GDM1 (cell line): ENCODE measurements at regions not wholly inside any gene's neighbourhood (a gene's known extent, or its start where the extent isn't known, plus 50 kb on each side); places are given as distances from the start of the nearest gene placed in this dataset.
"Not testable (repeated sequence)": the region's sequence is repeated elsewhere in the genome, so short reads cannot be mapped to it uniquely, and the experiment has no call there.

Experiments used
- DNase-seq: peaks from one replicate; lab custom pipeline; 2025; lab: John Stamatoyannopoulos, UW

DNA sequence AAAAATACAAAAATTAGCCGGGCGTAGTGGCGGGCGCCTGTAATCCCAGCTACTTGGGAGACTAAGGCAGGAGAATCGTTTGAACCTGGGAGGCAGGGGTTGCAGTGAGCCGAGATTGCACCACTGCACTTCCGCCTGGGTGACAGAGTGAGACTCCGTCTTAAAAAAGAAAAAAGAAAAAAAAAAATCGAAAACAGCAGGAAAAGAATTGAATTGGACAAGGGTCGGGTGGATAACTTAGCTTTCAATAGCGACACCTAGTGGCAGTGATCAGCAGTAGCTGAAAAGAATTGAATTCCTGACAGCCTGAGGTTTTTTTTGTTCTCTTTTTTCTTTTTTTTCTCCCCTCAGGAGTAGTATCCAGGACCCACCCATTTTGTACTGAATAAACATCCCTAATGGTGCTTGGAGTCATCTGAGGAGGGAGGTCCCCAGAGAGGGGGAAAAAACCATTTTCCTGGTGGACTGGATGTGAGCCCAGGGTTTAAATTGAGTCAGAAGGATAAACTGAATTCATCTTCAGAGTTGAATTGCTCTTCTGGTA is 55.1 kb downstream of the CYCS start:
- DNase-seq = peak; percentile 36

DNA sequence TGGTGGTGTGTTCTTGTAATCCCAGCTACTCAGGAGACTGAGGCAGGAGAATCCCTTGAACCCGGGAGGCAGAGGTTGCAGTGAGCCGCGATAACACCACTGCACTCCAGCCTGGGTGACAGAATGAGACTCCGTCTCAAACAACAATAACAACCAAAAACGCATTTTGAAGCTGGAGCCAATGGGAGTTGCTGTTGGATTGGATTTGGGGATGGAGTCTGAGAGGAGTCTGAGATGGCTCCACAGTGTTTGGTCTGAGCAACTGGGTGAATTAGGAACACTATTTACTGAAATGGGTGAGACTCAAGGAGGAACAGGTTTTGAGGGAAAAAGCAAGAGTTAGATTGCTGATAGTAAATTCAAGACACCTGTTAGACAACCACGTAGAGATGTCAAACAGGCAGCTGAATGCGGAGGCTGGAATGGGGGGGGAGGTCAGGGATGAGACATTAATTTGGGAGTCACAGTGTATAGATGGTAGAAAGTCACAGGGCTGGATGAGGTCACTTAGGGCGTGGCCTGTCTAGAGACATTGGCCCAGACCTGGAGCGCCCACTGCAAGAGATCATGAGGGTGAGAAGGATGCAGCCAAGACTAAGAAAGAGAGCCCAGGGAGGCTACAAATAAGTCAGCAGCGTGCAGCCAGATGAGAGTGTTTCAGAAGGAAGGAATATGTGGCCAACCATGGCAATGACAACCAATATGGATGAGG is 56.4 kb downstream of the CYCS start:
- DNase-seq = no peak

DNA sequence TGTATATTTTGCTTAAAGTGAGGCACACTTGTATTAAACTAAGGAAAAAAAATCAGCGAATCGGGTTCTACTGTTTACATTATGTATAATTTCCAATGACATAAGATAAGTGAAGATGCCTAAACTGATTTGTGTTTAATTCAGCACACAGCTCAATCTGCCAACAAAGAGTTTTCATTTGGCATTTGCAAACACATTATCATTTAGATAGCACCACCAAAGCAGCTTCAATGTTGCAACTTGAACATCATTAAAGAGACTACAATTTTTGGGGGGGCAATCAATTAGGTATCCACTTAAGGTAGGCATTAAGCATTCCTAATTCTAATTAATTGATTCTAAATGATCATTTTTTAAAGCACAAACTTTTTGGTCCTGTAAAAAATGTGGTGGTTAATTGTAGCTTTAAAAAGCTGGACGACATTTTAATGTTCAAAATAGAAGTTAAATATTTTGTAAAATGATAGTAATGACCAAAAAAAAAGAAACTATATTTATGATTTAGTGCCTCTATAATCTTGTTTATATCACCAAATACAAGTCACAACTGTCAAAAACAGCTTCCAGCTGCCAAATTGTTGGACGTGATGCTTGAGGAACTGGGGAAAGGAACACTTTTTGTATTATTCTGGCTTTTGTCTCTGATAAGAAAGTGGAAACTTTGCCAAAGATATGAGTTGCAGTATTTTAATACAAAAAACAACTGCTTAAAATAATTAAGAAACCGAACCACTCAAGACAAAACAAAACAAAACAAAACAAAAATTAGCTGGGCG is 57.1 kb downstream of the CYCS start:
- no peak for DNase-seq

DNA sequence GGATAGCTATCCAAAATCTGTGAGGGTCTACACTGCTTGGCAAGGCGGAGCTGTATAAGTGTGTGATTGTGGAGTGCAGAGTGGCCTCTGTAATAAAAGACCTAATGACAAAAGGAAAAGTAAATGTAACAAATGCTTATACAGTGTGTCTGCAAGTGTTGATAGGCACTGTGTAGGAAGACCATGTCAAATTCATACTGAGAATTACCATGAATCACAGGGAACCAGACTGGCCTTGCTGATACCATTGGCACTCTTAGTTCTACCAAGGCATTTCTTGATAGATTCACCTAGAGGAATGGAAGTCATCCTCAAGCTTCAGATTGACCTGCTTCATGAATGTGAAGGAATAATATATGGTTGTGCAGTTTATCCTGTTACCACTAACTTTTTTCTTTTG is 58.8 kb downstream of the CYCS start:
- no peak for DNase-seq

DNA sequence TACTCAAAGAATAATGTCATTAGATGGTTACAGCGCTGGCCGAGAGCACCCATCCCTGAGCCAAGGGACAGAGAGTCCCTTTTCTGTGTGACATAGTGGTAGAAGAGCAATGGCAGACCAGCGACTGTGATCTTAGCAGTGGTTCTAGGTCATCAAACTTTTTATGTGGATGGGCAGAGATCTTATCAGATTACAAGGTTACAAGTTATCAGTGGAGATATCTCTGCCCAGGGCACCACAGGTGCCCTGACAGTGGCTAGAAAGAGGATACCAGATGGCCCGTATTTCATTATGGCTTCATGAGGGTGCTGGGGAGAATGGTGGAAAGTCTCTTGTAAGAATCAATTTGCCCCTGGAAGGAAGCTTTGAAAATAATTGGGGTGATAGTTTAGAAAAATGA is 62.7 kb downstream of the CYCS start:
- no peak for DNase-seq

DNA sequence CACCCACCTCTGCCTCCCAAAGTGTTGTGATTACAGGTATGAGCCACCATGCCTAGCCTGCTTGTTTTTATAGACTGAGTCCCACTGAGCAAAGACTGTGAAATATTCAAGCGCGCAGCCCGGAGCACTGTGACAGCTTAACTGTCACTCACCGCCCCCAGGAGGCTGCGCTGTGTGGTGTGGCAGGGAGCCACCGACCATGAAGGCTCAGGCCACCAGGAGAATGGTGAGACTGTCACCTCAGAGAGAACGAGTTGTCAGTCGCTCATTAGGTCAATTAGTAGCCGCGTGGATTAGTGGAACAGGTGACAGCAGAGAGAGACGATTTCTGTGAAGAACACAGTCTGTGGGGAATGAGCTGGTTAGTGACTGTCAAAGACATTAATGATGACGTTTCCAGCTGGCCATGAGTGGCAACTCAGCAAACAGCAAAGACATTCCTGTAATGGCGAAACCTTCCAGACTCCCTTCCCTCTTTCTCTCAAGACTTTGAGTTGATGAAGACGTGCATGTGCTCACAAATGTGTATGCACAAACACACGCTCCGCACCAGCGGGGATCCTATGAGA is 64.5 kb downstream of the CYCS start:
- no peak for DNase-seq

DNA sequence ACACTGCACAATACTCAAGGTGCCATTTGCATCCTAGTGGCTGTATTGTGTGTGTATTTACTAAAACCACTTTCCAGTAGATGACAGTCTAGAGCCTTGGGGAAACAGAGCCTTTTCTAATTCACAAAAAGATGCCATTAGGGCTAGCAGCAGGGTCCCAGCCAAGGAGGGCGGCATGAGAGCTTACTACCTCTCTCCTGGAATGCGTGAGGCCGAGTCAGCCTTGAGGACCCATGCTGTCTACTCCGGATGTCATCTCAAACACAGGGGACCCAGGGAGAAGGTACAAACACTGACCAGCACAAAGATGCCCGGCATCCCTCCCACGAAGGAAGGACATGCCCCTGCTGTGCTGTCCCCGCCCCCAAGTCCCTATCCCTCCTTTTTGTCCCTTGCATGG is 65.5 kb downstream of the CYCS start:
- no peak for DNase-seq

DNA sequence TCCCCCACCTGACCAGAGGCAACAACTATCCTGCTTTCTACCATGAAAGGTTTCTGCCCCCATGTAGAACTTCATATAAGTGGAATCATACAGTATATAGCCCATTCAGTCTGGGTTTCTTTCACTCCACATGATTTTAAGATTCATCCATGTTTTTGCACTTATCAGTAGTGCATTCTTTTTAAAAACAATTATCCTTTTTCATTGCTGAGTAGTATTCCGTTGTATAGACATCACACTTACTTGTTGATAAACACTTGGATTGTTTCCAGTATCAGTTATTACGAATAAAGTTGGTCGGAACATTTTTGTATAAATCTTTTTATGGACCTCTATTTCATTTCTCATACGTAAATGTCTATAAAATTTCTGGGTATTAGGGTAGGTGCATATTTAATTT is 68.7 kb downstream of the CYCS start:
- DNase-seq = no peak

DNA sequence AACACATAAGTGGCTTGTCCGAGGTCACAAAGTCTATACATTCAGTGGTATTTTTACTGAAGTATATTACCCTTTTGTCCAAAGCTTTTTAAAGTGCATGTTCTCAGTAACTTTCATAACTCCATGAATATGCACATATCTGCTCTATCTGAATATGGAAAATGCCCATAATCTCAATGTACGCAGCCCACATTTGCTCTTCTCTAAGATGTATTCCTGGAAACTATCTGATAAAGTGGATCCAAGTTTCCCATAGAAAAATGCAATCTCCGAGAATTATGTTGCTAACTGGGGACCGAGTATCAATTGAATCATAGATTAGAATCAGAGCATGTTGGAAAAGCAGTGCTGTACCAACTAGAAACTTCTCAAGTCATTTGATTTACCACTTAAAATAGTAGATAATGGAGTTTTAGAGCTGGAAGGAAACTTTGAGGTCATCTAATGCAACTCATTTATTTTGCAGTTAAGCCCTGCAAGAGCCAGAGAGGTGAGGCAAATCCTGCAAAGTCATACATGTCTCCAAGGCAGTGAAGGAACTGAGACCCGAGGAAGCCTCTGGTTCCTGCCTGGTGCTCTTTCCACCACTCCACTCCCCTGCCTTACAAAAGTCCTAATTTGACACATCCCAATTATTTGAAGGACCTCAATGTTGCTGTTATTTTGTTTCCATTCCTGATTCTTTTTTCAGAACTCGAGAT is 69.4 kb downstream of the CYCS start:
- DNase-seq = no peak

DNA sequence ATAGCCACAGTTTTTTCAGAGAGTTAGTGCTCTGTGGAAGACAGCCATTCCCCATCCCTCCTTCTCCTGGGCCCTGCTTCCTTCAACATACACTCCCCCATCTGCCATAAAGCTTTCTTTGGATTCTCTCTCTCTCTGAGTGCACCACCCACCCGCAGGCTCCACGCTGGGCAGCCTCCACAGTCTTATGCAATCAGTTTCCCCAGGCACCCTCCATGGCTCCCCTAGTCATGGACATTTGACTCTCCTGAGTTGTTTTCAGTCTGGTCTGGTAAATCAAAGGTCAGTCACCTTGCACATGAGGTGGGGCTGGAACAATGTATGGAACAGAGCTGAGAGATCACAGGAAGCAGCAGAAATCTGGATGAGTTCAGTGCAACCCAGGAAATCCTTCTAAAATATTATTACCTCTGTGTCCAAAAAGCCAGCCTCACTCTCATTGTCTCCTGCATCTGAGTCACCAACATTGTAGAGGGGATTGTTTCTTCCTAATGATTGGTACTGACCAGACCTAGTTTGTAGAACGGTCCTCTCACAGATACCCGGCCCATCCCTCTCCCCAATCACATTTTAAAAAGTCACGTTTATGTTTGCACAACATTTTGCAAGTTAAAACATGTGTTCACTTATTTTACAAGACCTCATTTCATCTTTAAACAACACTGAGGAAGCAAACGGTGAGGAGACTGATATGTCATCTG is 70.1 kb downstream of the CYCS start:
- no peak for DNase-seq

DNA sequence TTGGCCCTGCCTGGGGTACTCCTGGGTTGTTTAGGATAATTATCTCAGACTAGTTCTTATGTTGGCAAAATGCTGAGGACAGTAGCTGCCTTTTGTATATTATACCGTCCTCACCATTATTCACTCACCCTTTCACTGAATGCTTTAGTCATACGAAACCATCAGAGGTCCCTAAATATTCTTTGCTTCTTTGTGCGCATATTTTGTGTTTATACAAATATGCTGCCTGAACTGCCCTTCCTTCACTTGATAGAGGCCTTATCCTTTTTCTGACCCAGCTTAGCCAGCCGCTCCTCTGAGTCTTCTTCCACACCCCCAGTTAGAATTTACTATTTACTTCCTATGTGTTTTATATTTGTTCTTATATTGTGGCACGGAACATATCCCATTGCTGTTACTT is 70.2 kb upstream of the OSBPL3 start:
- no peak for DNase-seq

DNA sequence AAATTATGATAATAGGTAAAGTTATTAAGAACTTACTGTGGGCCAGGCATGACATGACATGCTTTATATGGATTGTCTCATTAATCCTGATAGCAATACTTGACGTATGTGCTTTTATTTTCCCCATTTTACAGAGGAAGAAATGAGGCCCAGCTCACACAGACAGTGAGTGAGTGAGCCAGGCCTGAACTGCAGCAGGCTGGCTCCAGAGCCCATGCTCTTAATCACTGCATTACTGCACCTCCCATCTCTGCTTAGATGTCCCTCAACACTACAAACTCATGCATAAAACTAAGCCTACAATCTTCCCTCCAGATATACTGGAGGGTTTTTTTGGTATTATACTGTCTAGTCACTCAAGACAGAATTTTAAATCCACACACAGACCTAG is 68.5 kb upstream of the OSBPL3 start:
- DNase-seq = no peak

DNA sequence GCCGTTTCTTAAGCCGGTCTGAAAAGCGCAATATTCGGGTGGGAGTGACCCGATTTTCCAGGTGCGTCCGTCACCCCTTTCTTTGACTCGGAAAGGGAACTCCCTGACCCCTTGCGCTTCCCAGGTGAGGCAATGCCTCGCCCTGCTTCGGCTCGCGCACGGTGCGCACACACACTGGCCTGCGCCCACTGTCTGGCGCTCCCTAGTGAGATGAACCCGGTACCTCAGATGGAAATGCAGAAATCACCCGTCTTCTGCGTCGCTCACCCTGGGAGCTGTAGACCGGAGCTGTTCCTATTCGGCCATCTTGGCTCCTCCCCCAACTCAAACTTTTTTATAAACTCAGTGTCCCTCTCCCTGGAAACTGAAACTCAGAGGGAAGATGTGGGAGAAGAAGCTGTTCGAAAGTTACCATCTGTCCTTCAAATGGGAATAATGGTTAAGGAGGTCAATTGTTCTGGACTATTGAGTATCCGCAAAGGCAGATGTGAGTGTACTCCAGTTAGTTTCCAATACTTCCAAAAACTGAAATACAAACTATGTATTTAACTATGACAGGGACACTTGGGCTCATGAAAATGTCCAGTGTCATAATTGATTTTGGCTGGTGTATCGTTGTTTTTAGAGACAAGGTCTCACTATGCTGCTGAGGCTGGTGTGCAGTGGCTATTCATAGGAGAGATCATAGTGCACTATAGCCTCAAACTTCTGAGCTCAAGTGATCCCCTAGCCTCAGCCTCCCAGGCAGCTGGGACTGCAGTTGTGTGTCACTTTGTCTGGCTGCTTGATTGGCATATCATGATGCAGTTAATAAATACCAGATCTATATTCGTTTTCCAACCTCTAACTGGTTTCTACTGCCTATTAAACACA is 67.8 kb upstream of the OSBPL3 start:
- not testable (repeated sequence) for DNase-seq

DNA sequence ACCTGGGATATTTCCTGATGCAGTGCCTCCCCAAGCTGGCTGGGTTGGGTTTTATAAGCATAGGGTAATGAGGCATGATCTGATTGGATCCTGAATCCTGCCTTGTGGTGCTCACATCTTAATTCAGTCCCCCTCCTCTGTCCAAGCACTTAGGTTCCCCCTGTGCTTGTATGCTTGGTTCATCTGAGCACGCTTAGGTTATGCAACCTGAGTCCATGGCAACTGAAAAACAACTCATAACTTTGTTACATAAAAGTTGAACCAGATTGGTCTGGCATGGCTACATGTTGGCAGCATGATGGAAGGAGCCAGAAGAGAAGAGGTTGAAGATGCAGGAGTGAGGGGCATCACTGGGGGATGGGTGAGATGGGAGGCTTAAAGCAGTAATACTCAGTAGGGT is 57.3 kb upstream of the OSBPL3 start:
- no peak for DNase-seq

DNA sequence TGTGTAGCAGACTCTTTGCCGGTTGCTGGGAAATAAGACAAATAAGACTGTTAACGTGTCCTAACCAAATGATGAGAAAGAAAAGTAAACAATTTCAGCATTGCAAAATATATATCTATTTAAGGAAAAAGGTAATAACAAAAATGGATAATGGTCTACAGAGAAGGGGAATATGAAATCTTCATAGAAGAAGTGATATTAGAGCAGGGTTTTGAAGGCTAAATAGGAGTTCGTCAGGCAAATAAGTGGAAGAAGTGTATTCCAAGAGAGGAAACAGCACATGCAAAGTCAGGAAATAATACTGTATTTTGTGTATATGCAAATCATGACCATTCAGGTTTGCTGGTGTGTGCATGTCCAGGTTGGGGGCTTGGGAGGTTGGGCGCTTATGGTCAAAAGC is 55.3 kb upstream of the OSBPL3 start:
- no peak for DNase-seq

DNA sequence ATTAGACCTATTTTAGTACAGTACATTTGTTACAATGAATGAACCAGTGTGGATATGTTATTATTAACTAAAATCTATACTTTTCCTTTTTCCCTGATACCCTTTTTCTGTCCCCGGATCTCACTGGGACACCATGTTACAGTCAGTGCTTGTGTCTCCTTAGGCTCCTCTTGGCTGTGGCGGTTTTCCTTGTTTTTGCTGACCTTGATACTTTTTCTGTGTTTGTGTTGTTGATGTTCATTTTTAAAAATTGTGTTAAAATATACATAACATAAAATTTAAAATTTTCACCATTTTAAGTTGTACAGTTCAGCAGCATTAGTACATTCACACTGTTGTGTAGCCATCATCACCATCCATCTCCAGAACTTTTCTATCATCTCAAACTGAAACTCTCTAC is 54.2 kb upstream of the OSBPL3 start:
- DNase-seq = no peak

DNA sequence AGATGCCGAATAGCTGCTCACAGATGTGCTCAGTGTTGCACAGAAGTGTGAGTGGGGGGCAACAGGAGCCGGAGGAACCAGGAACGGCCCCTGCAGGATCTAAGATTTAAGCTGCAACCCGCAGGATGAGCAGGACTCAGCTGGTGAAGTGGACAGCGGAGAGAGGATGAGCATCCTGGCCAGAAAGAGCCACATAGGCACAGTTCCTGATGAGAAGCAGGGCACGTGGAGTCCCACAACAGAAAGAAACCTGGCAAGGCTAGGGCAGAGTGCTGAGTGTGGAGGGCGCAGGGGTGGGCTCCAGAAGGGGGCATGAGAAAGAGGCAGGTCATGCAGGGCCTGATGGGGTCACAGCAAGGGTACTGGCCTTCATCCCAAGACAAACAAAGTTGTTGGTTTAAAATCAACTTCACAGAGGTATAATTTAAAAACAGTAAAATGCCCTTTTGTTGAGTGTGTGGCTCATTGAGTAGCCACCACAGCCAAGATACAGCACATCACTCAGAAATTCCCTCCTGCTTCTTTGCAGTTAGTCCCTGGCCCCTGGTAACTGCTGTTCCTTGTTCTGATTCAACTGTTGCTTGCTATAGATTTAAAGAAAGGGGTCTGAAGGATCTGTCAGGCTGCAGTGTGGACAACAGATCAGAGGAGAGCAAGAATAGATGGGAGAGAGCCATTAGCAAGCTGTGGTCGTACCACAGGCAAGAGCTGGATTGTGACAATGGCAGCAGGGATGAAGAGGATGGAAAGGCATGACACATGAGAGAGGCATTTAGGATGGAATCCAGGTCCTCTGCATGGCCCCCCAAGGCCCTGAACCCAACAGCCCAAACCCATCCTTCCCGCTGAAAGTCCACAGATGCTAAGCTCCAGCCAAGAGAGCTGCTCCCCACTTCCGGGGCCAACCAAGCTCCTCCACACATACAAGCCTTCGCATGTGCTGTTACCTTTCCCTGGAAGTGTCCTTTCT is 53.1 kb upstream of the OSBPL3 start:
- no peak for DNase-seq

DNA sequence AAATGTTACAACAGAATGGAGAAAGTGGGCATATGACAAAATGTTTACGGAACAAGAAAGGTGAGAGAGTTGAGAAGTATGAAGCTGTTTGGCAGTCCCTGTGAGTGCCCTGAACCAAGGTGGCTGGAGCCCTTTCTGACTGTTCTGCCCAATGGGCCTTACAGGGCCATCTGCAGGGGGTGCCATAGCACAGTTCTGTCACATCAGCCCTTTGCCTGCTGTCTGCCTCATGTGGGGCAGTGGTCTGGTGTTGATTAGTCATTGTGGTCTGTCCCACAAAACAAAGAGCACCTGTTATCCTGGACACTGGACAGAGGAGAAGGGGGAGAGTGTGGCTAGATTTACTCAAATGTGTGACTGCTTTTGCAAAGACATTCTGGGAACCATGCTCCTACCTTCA is 51.5 kb upstream of the OSBPL3 start:
- DNase-seq = no peak

DNA sequence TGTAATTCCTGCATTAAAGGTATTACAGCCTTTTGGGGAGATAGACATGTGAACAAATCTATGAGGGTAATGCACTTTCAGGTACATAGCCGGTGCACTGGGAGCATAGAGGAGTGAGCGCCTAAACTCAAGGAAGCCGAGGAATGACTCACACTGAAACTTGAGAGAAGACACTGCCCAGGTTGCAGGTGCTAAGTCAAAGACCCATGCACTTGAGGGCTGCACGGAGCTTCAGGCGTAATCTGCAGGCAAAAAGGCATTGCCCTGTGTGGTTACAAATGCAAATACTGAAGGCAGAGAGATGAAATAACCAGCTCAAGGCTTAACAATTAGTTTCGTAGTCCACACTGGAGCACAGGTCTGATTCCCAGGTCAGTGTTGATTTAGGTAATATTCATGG is 51.0 kb upstream of the OSBPL3 start:
- DNase-seq = no peak
